ENCODE measurements at regions not wholly inside any gene's neighbourhood (a gene's known extent, or its start where the extent isn't known, plus 50 kb on each side); places are given as distances from the start of the nearest gene placed in this dataset.

- no peak for TF ChIP-seq MXI1 (IDR thresholded peaks at IDR 0.05; ENCODE audit: low read depth, low read length)
- no peak for TF ChIP-seq JUNB (IDR thresholded peaks at IDR 0.05)
- TF ChIP-seq ZZZ3 (IDR thresholded peaks at IDR 0.05; ENCODE audit: control insufficient read depth, insufficient read length, low read depth), result no peak
- no peak for TF ChIP-seq YY1 (IDR thresholded peaks at IDR 0.05; ENCODE audit: low read depth, low read length)
- TF ChIP-seq POLR2A (IDR thresholded peaks at IDR 0.05; ENCODE audit: low read depth, low read length), result no peak
- TF ChIP-seq TAF1 (IDR thresholded peaks at IDR 0.05; ENCODE audit: borderline replicate concordance, low read depth, low read length), result no peak
- TF ChIP-seq CBFB (IDR thresholded peaks at IDR 0.05; ENCODE audit: low read depth), result no peak
- TF ChIP-seq CTCF (IDR thresholded peaks at IDR 0.05 in 2 of 3, conservative IDR thresholded peaks at IDR 0.05 in 1 of 3; ENCODE audit: control insufficient read depth in 2 of 3, extremely low read depth in 1 of 3, insufficient read depth in 1 of 3, low read depth in 3 of 3, low read length in 3 of 3), result no peak
- TF ChIP-seq REST (IDR thresholded peaks at IDR 0.05; ENCODE audit: low read depth, low read length), result no peak
- no peak for TF ChIP-seq EZH2 (IDR thresholded peaks at IDR 0.05; ENCODE audit: borderline replicate concordance, control insufficient read depth, low read depth, low read length)
- TF ChIP-seq NRF1 (conservative IDR thresholded peaks at IDR 0.05; ENCODE audit: low read depth, low read length), result no peak
- no peak for TF ChIP-seq NFYB (IDR thresholded peaks at IDR 0.05; ENCODE audit: insufficient read depth, low read depth, low read length)
- TF ChIP-seq SREBF1 (IDR thresholded peaks at IDR 0.05; ENCODE audit: low read length), result no peak
Measured at GRCh38 chr5:166562246-166562645, 1729.2 kb upstream of the WWC1 start.

Measured in GM12878 (cell line).